ENCODE measurements at regions not wholly inside any gene's neighbourhood (a gene's known extent, or its start where the extent isn't known, plus 50 kb on each side); places are given as distances from the start of the nearest gene placed in this dataset.

- no peaks in the 10 kb centered on the region for H3K36me3 ChIP-seq (ENCODE audit: control insufficient read depth in 4 of 4, insufficient read depth in 3 of 4, low read depth in 1 of 4, low read length in 3 of 4)
- no peak overlapping the region for H3K4me3 ChIP-seq (ENCODE audit: low read depth in 1 of 3, low read length in 3 of 3)
- peaks cover 0 to 3% (median 0%) of the 10 kb centered on the region in 4 donors for H3K9me3 ChIP-seq (ENCODE audit: control insufficient read depth in 4 of 4, low read length in 3 of 4)
- no peaks in the 10 kb centered on the region for H3K27me3 ChIP-seq (ENCODE audit: control insufficient read depth in 4 of 4, insufficient read depth in 4 of 4, low read length in 3 of 4)
- H3K9ac ChIP-seq (ENCODE audit: low read depth in 1 of 2, low read length in 2 of 2), result no peak overlapping the region
- WGBS, result 55% methylated on average over 6 of the region's 6 CpGs
- no peak overlapping the region for H3K27ac ChIP-seq (ENCODE audit: low read depth in 1 of 2, low read length in 2 of 2)
- DNase-seq (ENCODE audit: low spot score), result no peak
- TF ChIP-seq ZBTB33 (IDR thresholded peaks at IDR 0.05) (no peak), YY1 (IDR thresholded peaks at IDR 0.05) (no peak), FOXA1 (IDR thresholded peaks at IDR 0.05) (no peak), CTCF (IDR thresholded peaks at IDR 0.05; ENCODE audit: low read depth, low read length, missing input control) (no peak), JUND (IDR thresholded peaks at IDR 0.05) (no peak), EGR1 (IDR thresholded peaks at IDR 0.05; ENCODE audit: low read depth in 2 of 2) (no peak)
- H3K4me1 ChIP-seq (ENCODE audit: control insufficient read depth in 4 of 4, insufficient read depth in 4 of 4, low read length in 3 of 4), result no peaks in the 10 kb centered on the region
Observed at GRCh38 chr11:112465433-112466024, 204.9 kb upstream of the PLET1 start.

GRCh38 chr11:112467721-112468120, 207.1 kb upstream of the PLET1 start:
- DNase-seq (ENCODE audit: low spot score), result no peak
- Histone ChIP-seq H3K9me3 (ENCODE audit: control insufficient read depth in 4 of 4, low read length in 3 of 4) (peaks cover 0 to 3% (median 0%) of the 10 kb centered on the region in 4 donors), H3K36me3 (ENCODE audit: control insufficient read depth in 4 of 4, insufficient read depth in 3 of 4, low read depth in 1 of 4, low read length in 3 of 4) (no peaks in the 10 kb centered on the region), H3K9ac (ENCODE audit: low read depth in 1 of 2, low read length in 2 of 2) (no peak overlapping the region), H3K27ac (ENCODE audit: low read depth in 1 of 2, low read length in 2 of 2) (no peak overlapping the region), H3K4me1 (ENCODE audit: control insufficient read depth in 4 of 4, insufficient read depth in 4 of 4, low read length in 3 of 4) (no peaks in the 10 kb centered on the region), H3K4me3 (ENCODE audit: low read depth in 1 of 3, low read length in 3 of 3) (no peak overlapping the region), H3K27me3 (ENCODE audit: control insufficient read depth in 4 of 4, insufficient read depth in 4 of 4, low read length in 3 of 4) (no peaks in the 10 kb centered on the region)
- 95% methylated on average over 3 of the region's 3 CpGs for WGBS
- TF ChIP-seq NR2F2 (IDR thresholded peaks at IDR 0.05) (no peak), FOXA2 (IDR thresholded peaks at IDR 0.05) (no peak), YY1 (IDR thresholded peaks at IDR 0.05) (no peak), MAX (IDR thresholded peaks at IDR 0.05) (no peak), RXRA (IDR thresholded peaks at IDR 0.05) (no peak), SP1 (IDR thresholded peaks at IDR 0.05) (no peak)

GRCh38 chr11:112469376-112469775, 208.7 kb upstream of the PLET1 start:
- H3K4me3 ChIP-seq (ENCODE audit: low read depth in 1 of 3, low read length in 3 of 3), result no peak overlapping the region
- H3K4me1 ChIP-seq (ENCODE audit: control insufficient read depth in 4 of 4, insufficient read depth in 4 of 4, low read length in 3 of 4), result no peaks in the 10 kb centered on the region
- H3K27me3 ChIP-seq (ENCODE audit: control insufficient read depth in 4 of 4, insufficient read depth in 4 of 4, low read length in 3 of 4), result no peaks in the 10 kb centered on the region
- peaks cover 0 to 3% (median 0%) of the 10 kb centered on the region in 4 donors for H3K9me3 ChIP-seq (ENCODE audit: control insufficient read depth in 4 of 4, low read length in 3 of 4)
- 84% methylated on average over 4 of the region's 4 CpGs for WGBS
- H3K9ac ChIP-seq (ENCODE audit: low read depth in 1 of 2, low read length in 2 of 2), result no peak overlapping the region
- TF ChIP-seq RAD21 (IDR thresholded peaks at IDR 0.05) (no peak), NR2F2 (IDR thresholded peaks at IDR 0.05) (no peak), ATF3 (IDR thresholded peaks at IDR 0.05) (no peak), HNF4G (IDR thresholded peaks at IDR 0.05) (no peak), ZBTB33 (IDR thresholded peaks at IDR 0.05) (no peak), REST (IDR thresholded peaks at IDR 0.05) (no peak), HNF4A (conservative IDR thresholded peaks at IDR 0.05) (no peak), SP1 (IDR thresholded peaks at IDR 0.05) (no peak), MAX (IDR thresholded peaks at IDR 0.05) (no peak), FOXA2 (IDR thresholded peaks at IDR 0.05) (no peak), FOXA1 (IDR thresholded peaks at IDR 0.05) (no peak), JUND (IDR thresholded peaks at IDR 0.05) (no peak), YY1 (IDR thresholded peaks at IDR 0.05) (no peak)
- H3K36me3 ChIP-seq (ENCODE audit: control insufficient read depth in 4 of 4, insufficient read depth in 3 of 4, low read depth in 1 of 4, low read length in 3 of 4), result no peaks in the 10 kb centered on the region
- no peak overlapping the region for H3K27ac ChIP-seq (ENCODE audit: low read depth in 1 of 2, low read length in 2 of 2)
- DNase-seq (ENCODE audit: low spot score), result no peak

All from liver (tissue), 8 donors.